ES-I3 (cell line): ENCODE measurements at regions not wholly inside any gene's neighbourhood (a gene's known extent, or its start where the extent isn't known, plus 50 kb on each side); places are given as distances from the start of the nearest gene placed in this dataset.
"Not testable (repeated sequence)": the region's sequence is repeated elsewhere in the genome, so short reads cannot be mapped to it uniquely, and the experiment has no call there.

Source experiments
- H3K36me3 ChIP-seq: 2 replicates; pipeline ENCODE4 v1.6.1; 2013; ENCODE audit warnings: mild to moderate bottlenecking, low read length, control low read depth, moderate library complexity; ENCODE audit not compliant: insufficient read depth
- H3K4me1 ChIP-seq: 2 replicates; pipeline ENCODE4 v1.6.1; 2013; ENCODE audit warnings: mild to moderate bottlenecking, control low read depth, low read length; ENCODE audit not compliant: insufficient read depth
- H3K9ac ChIP-seq: 2 replicates; pipeline ENCODE4 v1.6.1; 2013; ENCODE audit warnings: low read depth, mild to moderate bottlenecking, low read length, moderate library complexity
- H3K9me3 ChIP-seq: 2 replicates; pipeline ENCODE4 v1.6.1; 2013; ENCODE audit warnings: mild to moderate bottlenecking, low read length, moderate library complexity; ENCODE audit not compliant: control insufficient read depth, insufficient read depth

DNA sequence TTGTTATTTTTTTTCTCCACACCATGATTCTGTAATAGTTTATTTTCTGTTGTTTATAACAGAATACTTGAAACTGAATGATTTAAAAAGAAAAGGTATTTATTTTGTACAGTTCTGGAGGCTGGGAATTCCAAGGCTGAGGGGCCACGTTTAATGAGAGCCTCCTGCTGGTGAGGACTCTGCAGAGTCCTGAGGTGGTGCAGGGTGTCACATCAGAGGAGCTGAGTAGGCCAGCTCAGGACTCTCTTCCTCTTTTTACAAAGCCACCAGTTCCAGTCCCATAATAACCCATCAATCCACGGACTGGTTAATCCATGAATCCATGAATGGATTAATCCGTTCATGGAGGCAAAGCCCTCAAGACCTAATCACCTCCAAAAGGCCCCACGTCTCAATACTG, 71.6 kb downstream of the TFAP2A start:
- Histone ChIP-seq H3K36me3 (no peaks in the 10 kb centered on the region), H3K9me3 (no peaks in the 10 kb centered on the region), H3K4me1 (no peaks in the 10 kb centered on the region), H3K9ac (no peak overlapping the region)

DNA sequence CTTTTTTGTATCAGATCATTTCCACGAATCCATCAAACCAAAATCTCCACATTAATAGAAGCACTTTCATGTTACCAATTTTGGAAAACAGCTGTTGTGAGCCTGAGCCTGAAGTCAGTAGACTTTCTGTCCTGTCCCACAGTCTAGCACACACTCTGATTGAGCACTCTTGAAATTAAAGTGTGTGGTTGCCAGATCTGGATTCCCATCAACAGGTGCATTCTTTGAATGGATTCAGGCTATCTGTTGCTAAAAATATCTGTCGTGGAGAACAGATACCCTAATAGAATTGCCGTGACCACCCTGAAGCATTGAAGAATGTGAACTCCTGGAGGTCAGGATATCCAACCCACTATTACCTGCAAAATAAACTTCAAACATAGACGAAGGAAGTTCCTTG, 73.3 kb downstream of the TFAP2A start:
- Histone ChIP-seq H3K9me3 (no peaks in the 10 kb centered on the region), H3K9ac (no peak overlapping the region), H3K4me1 (no peaks in the 10 kb centered on the region), H3K36me3 (no peaks in the 10 kb centered on the region)

DNA sequence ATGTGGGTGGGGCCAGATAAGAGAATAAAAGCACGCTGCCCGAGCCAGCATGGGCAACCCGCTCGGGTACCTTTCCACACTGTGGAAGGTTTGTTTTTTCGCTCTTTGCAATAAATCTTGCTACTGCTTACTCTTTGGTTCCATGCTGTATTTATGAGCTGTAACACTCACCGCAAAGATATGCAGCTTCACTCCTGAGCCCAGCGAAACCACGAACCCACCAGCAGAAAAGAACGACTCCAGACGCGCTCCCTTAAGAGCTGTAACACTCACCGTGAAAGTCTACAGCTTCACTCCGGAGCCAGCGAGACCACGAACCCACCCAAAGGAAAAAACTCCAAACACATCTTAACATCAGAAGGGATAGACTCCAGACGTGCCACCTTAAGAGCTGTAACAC, 76.7 kb downstream of the TFAP2A start:
- no peaks in the 10 kb centered on the region for H3K9me3 ChIP-seq
- no peak overlapping the region for H3K9ac ChIP-seq

DNA sequence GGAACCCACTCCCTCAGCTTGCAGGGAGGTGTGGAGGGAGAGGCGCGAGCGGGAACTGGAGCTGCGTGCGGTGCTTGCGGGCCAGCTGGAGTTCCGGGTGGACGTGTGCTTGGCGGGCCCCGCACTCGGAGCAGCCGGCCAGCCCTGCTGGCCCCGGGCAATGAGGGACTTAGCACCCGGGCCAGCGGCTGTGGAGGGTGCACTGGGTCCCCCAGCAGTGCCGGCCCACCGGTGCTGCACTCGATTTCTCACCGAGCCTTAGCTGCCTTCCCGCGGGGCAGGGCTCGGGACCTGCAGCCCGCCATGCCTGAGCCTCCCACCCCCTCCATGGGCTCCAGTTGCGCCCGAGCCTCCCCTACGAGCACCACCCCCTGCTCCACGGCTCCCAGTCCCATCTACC, 77.5 kb downstream of the TFAP2A start:
- H3K36me3 ChIP-seq, H3K4me1 ChIP-seq, H3K9me3 ChIP-seq, H3K9ac ChIP-seq: not testable (repeated sequence)

More for the DNA sequence above, 76.7 kb downstream of the TFAP2A start:
- no peaks in the 10 kb centered on the region for H3K36me3 ChIP-seq
- no peaks in the 10 kb centered on the region for H3K4me1 ChIP-seq

DNA sequence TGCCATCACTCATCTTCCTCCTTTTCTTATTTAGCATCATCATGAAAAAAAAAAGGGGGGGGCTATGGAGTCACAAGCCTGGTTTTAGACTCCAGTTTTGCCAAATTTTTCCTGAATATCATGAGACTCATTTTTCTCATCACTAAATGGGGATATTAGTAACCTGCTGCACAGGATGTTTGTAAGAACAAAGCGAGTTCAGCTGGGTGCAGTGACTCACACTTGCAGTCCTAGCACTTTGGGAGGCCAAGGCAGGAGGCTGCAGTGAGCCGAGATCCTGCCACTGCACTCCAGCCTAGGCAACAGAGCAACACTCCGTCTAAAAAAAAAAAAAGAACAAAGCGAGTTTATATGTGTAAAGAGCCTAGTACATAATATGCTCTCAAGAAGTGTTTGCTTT, 82.8 kb downstream of the TFAP2A start:
- H3K9me3 ChIP-seq = no peaks in the 10 kb centered on the region

DNA sequence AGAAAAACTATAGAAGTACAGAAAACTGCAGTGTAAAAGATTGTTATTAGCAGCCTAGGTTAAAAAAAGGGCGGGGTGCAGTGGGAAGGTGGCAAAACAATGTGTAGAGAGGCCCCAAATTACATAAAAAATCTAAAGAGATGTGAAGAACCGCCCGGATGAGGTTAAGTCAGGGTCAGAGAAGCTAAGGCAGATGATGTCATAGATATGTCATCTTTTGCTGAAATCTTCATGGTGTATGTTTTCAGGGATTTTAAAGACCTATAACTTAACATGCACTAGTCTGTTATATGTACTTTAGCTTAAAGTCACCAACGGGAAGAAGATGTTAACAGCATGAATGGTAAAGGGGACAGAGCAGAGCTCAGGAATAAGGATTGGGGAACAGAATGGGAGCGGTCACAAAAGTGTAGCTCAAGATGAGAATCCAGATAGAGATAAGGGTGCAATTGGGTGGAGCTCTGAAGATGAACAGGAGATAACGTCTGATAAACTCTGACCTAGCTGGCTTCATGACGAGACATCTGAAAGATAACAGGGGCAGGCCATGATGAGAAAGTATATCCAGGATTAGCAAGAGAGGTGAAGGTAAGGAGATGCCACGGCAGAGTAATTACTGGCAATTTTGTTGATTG, 83.4 kb downstream of the TFAP2A start:
- Histone ChIP-seq H3K4me1 (no peaks in the 10 kb centered on the region), H3K36me3 (no peaks in the 10 kb centered on the region), H3K9me3 (no peaks in the 10 kb centered on the region), H3K9ac (no peak overlapping the region)

More for the DNA sequence above, 82.8 kb downstream of the TFAP2A start:
- Histone ChIP-seq H3K36me3 (no peaks in the 10 kb centered on the region), H3K4me1 (no peaks in the 10 kb centered on the region), H3K9ac (no peak overlapping the region)

DNA sequence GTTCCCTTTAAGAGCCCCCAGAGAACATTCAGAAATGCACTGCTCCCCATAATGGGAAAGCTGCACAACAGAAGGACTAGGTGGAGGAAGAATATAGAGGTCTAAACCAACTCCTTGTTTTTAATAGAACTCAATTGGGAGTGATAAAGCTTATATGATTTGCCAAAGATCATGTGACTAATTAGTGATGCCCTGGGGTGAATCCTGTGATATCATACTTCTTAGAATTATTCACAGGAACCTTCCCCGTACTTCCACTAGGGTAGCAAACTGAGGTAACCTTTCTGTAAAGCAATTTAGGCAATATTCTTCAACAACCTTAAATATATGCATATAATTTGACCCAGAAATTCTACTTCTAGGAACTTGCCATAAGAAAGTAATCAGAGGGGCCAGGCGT, 84.4 kb downstream of the TFAP2A start:
- H3K9me3 ChIP-seq = no peaks in the 10 kb centered on the region
- H3K36me3 ChIP-seq = no peaks in the 10 kb centered on the region
- no peak overlapping the region for H3K9ac ChIP-seq
- H3K4me1 ChIP-seq = no peaks in the 10 kb centered on the region

DNA sequence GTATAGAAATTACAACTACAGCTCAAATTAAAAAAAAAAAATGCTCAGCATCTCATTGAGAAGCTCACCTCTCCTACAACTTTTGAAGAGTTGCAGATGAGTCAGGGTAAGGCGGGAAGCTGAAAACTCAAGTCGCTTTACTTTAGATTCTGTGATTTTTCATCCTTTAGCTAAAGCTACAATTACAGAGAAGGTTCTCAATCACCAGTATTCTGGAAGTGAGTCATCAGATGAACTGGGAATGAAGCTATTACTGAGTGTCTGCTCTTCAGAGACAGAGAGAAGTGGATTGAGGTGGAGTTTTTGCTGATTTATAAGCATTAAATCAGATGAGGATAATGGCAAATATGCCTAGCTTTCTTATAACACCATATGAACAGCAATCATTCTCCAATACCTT, 91.9 kb downstream of the TFAP2A start:
- Histone ChIP-seq H3K9me3 (no peaks in the 10 kb centered on the region), H3K4me1 (peaks cover 11% of the 10 kb centered on the region; the same call in 1 of the 2 replicates), H3K36me3 (no peaks in the 10 kb centered on the region), H3K9ac (no peak overlapping the region)

DNA sequence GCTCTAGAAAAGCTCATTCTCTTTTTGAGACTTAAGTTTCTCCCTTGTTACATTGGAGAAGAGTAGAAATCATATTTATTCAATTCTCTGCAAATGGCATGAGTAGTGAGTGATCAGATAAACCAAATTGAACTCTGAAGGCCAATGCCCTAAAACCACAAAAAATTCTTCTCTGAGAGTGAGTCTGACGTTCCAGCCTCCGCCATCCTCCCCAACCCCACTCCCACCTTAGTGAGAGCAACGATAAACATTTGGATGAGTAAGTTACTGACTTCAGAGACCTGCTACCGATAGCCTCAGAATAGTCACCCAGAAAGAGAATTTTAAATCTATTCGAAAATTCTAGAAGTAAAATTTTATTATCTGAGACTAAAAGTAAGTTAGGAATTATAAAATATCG, 94.6 kb downstream of the TFAP2A start:
- H3K36me3 ChIP-seq = no peaks in the 10 kb centered on the region
- H3K4me1 ChIP-seq = peaks cover 25% of the 10 kb centered on the region
- H3K9me3 ChIP-seq = no peaks in the 10 kb centered on the region
- H3K9ac ChIP-seq = no peak overlapping the region

DNA sequence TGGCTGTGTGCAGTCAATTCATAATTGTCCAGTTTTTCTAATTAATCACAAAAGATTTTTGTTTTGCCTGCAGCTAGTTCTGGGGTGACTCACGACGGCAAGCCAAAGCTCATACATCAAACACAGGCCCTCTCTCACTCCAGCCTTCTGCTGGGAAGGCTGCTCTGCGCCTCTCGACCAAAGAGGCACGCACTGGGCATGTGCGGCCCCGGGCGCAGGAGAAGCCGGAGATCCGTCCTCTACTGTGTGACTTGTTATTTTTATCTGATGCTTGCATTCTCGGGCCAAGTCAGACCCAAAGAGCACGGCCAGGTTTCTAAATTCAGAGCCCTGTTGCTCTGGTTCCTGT, 98.5 kb downstream of the TFAP2A start:
- peaks cover 29% of the 10 kb centered on the region for H3K4me1 ChIP-seq
- H3K9me3 ChIP-seq = no peaks in the 10 kb centered on the region
- no peak overlapping the region for H3K9ac ChIP-seq

DNA sequence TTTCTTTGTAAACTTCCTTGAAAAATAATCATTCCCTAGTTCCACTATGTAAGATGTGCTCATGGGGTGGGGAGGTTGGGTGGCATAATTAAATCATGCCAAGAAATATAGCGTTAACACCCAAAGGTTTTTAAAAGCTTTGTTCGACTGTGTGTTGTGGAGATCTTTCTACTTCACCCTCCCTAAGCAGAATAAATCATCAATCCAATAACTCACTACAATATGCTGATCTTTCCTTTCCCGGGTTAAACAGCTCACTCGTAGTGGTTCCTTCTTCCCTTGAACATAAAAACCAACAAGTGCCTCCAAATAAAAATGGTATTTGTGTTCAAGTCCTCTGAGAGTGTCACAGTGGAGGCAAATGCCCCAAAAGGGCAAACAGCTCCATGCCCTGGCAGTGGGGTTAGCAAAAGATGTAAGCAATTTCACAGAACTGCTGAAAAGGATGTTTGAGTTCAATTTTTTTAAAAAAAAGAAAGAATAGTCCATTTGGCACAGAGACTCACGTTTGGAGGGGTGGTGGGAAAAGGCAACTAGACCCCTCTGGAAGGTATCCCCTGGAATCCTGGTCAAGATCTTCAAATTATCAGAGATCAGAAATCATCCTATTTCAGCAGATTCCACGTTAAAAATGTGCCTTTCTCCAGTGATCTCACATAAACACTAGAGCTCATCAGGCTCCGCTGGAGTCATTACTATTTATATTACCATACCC, 99.1 kb downstream of the TFAP2A start:
- Histone ChIP-seq H3K9ac (no peak overlapping the region), H3K36me3 (no peaks in the 10 kb centered on the region), H3K4me1 (peaks cover 34% of the 10 kb centered on the region), H3K9me3 (no peaks in the 10 kb centered on the region)

More for the DNA sequence above, 98.5 kb downstream of the TFAP2A start:
- H3K36me3 ChIP-seq = no peaks in the 10 kb centered on the region

DNA sequence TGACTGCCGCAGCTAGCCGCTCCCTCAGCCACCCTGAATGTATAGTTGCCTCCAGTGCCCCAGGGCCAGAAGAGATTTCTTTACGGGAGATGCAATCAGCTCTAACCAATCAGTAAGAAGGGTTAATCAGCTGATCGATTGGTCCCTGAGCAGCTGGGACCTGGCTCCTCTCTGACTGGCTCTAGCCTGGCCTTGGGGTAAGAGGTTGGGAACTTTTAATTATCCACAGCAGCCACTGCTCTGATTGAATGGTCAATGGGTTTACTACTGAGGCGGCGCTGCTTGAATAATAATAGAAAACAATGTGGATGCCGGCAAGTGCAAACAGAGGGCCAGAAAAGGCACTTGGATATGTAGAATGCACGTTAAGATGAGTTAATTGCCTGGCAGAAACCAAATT, 99.8 kb downstream of the TFAP2A start:
- peaks cover 41% of the 10 kb centered on the region for H3K4me1 ChIP-seq
- no peak overlapping the region for H3K9ac ChIP-seq
- H3K9me3 ChIP-seq = no peaks in the 10 kb centered on the region
- no peaks in the 10 kb centered on the region for H3K36me3 ChIP-seq

DNA sequence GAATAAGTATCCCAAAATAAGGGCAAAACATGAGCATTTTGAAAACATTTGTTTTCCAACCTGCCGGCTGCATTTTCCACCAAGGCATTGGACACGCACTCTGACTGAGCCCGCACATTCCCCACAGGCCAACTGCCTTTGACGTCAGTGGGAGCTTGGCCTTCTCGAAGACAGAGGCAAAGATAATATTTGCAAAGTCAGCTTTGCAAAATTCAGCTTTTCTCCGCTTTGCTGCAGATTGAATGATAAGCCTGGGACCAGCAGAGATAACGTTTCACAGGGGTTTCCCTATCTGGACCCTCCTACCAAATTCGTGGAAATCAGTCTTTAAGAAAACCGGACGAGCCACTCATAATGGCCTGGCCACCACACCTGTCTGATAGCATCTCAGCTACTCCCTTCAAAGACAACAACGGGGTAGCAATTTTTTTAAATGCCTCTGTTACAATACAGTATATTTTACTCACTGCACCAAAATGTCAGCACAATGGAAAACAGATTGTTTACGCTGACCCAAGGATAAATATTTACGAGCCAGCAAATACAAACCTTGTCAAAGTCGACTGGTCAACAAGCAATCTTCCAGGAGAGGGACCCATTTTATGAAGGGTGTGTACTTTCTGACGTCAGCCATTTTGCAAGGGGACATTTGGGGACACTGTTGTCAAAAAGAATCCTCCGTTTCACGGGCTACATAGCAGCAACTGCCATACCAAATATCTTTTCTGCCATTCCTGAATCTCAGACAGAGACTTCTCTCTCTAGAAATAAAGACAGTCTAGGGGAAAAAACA, 100.5 kb downstream of the TFAP2A start:
- Histone ChIP-seq H3K9me3 (no peaks in the 10 kb centered on the region), H3K4me1 (peaks cover 47% of the 10 kb centered on the region), H3K36me3 (no peaks in the 10 kb centered on the region), H3K9ac (no peak overlapping the region)

DNA sequence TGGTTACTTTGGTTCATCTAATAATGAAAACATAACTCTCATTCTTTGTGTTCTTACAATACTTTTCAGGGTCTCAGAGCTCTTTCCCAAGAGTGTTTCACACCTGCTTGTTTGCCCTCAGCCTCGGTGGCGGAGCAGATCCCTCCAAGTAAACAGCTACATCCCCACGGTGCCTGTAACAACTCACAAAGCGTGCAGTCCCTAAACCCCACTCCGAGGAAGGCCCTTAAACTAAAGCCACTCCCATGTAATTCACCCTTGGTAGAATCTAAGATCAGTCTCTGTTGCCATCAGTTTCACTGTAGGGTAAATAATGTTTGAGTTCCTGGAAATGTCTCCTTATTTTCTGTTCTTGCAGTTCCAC, 101.1 kb downstream of the TFAP2A start:
- Histone ChIP-seq H3K9ac (no peak overlapping the region), H3K36me3 (no peaks in the 10 kb centered on the region), H3K4me1 (peaks cover 49% of the 10 kb centered on the region), H3K9me3 (no peaks in the 10 kb centered on the region)

DNA sequence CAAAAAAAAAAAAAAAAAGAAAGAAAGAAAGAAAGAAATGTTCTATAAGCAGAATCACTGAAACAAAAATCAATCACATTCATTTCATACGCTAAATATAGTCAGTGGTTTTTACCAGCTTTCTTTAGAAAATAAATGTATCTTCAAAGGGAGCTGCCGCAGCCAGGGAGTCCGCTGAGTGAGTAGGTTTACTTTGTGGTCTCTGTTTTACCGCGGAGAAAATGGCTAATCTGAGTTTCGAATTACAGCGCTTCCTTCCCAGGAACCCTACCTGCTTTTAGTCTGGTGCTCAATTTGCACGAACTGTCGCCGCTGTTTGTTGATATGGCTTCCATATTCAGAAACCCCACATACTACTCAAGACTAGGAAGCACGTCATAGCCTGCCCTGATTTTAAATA, 102.4 kb downstream of the TFAP2A start:
- H3K4me1 ChIP-seq = peaks cover 40% of the 10 kb centered on the region
- H3K36me3 ChIP-seq = no peaks in the 10 kb centered on the region
- no peak overlapping the region for H3K9ac ChIP-seq
- H3K9me3 ChIP-seq = no peaks in the 10 kb centered on the region
